ENCODE measurements at regions not wholly inside any gene's neighbourhood (a gene's known extent, or its start where the extent isn't known, plus 50 kb on each side); places are given as distances from the start of the nearest gene placed in this dataset.
"Not testable (repeated sequence)": the region's sequence is repeated elsewhere in the genome, so short reads cannot be mapped to it uniquely, and the experiment has no call there.

DNA sequence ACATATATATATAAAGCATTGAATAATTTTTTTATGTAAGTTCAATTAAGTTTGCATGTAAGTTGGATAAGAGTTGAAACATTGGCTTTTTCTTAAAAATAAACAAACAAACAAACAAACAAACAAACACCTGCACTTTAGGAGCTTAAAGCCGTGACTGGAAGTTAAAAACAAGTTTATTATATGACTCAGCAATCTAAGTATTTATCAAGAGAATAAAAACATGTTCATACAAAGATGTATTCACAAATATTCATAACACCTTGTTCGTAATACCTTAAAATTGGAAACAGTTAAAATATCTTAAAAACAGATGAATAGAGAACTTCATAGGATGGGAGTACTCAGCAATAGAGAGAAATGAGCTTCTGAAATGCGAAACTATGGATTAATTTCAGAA, 61.5 kb upstream of the ANXA1 start:
- Histone ChIP-seq H3K27ac (no peak overlapping the region), H3K36me3 (no peaks in the 10 kb centered on the region), H3K4me1 (peaks cover 0 to 8% (median 0%) of the 10 kb centered on the region in 9 donors), H3K27me3 (peaks cover 0 to 4% (median 0%) of the 10 kb centered on the region in 7 donors), H3K9me3 (no peaks in the 10 kb centered on the region), H3K4me3 (no peak overlapping the region)
- TF ChIP-seq, protein P1, sequence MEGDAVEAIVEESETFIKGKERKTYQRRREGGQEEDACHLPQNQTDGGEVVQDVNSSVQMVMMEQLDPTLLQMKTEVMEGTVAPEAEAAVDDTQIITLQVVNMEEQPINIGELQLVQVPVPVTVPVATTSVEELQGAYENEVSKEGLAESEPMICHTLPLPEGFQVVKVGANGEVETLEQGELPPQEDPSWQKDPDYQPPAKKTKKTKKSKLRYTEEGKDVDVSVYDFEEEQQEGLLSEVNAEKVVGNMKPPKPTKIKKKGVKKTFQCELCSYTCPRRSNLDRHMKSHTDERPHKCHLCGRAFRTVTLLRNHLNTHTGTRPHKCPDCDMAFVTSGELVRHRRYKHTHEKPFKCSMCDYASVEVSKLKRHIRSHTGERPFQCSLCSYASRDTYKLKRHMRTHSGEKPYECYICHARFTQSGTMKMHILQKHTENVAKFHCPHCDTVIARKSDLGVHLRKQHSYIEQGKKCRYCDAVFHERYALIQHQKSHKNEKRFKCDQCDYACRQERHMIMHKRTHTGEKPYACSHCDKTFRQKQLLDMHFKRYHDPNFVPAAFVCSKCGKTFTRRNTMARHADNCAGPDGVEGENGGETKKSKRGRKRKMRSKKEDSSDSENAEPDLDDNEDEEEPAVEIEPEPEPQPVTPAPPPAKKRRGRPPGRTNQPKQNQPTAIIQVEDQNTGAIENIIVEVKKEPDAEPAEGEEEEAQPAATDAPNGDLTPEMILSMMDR (IDR thresholded peaks at IDR 0.05), result no peak
- DNase-seq, result no peak
- no peak for ATAC-seq
- 65 to 75% methylated on average over 3 of the region's 3 CpGs for WGBS, 2 donors
- intact Hi-C loops (cut with DNase I), result no loop called here

DNA sequence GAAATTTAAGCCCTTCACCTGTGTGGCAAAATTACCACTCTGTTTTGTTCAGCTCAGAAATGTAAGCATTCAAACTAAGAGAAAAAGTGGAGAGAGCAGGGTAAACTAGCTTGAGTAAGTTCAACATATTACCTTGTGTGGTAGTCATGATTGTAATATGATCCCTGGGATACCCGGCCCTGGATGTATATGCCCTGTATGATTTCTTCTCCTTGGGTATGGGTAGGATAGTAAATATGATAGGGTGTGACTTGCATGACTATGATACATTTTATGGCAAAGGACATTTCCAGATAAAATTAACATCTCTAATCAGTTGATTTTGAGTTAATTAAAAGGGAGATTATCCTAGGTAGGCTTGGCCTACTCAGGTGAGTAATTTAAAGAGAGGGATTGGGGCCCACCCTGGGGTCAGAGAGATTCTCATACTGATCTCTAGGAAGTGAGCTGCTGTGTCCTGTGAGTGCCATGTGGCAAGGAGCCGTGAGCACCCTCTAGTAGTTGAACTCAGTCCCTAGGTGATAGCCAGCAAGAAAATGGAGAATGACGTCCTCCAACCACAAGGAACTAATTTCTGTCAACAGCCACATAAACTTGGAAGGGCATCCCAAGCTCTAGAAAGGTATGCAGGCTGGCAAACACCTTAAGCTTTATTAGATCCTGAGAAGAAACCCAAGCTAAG, 62.2 kb upstream of the ANXA1 start:
- Histone ChIP-seq H3K36me3 (no peaks in the 10 kb centered on the region), H3K9me3 (no peaks in the 10 kb centered on the region), H3K27me3 (peaks cover 0 to 4% (median 0%) of the 10 kb centered on the region in 7 donors), H3K4me3 (no peak overlapping the region), H3K4me1 (peaks cover 0 to 8% (median 0%) of the 10 kb centered on the region in 9 donors), H3K27ac (no peak overlapping the region)
- DNase-seq (no peak), ATAC-seq (no peak)
- intact Hi-C loops (cut with DNase I), result loop anchor here in 2 of 10 donors (10.0 kb wide), 1 partner anchor 65 kb away; no protein-coding TSS in a partner anchor
- 81 to 84% methylated on average over 3 of the region's 3 CpGs for whole genome bisulfite sequencing, 2 donors
- TF ChIP-seq, protein P1 (IDR thresholded peaks at IDR 0.05), result no peak

DNA sequence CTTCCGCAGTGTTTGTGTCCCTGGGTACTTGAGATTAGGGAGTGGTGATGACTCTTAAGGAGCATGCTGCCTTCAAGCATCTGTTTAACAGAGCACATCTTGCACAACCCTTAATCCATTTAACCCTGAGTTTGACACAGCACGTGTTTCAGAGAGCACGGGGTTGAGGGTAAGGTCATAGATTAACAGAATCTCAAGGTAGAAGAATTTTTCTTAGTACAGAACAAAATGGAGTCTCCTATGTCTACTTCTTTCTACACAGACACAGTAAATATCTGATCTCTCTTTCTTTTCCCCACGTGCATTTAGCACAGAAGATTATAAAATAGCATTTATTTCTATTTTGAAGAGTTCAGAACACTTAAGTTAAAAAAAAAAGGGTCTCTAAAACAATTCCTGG, 63.8 kb upstream of the ANXA1 start:
- not testable (repeated sequence) for H3K27me3 ChIP-seq, H3K36me3 ChIP-seq, H3K27ac ChIP-seq, ATAC-seq, H3K9me3 ChIP-seq, DNase-seq, H3K4me1 ChIP-seq, H3K4me3 ChIP-seq
- 61 to 78% methylated on average over 3 of the region's 4 CpGs for WGBS, 2 donors
- intact Hi-C loops (cut with DNase I), result loop anchor here in 2 of 10 donors (10.0 kb wide), 1 partner anchor 63 kb away; no protein-coding TSS in a partner anchor

DNA sequence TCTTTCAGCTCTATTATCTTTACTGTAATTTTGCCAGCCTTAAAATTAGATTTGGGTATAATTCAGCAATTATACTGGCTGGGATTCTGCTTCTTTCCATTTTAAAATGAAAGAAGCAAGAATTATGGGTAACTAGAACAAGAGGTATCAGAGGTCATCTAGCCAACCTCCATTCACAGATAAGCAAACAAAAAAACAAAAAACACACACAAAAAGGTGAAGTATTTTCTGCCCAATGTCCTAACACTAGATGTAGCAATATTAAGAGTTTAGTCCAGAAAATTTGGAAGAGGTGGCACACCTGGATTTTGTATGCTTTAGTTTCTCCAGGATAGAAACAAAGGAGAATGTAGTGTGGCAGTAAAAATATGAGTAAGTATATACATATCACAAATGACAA, 68.1 kb upstream of the ANXA1 start:
- Histone ChIP-seq H3K36me3 (no peaks in the 10 kb centered on the region), H3K27me3 (peaks cover 0 to 4% (median 0%) of the 10 kb centered on the region in 7 donors), H3K4me3 (no peak overlapping the region), H3K27ac (no peak overlapping the region), H3K4me1 (peaks cover 0 to 3% (median 0%) of the 10 kb centered on the region in 9 donors), H3K9me3 (no peaks in the 10 kb centered on the region)
- TF ChIP-seq, protein P1 (IDR thresholded peaks at IDR 0.05), result no peak
- intact Hi-C loops (cut with DNase I), result loop anchor here (2.0 to 10.0 kb wide), 6 partner anchors 51 to 226 kb away; no protein-coding TSS in a partner anchor
- ATAC-seq (no peak), DNase-seq (no peak)
